ENCODE measurements at regions not wholly inside any gene's neighbourhood (a gene's known extent, or its start where the extent isn't known, plus 50 kb on each side); places are given as distances from the start of the nearest gene placed in this dataset.

DNA sequence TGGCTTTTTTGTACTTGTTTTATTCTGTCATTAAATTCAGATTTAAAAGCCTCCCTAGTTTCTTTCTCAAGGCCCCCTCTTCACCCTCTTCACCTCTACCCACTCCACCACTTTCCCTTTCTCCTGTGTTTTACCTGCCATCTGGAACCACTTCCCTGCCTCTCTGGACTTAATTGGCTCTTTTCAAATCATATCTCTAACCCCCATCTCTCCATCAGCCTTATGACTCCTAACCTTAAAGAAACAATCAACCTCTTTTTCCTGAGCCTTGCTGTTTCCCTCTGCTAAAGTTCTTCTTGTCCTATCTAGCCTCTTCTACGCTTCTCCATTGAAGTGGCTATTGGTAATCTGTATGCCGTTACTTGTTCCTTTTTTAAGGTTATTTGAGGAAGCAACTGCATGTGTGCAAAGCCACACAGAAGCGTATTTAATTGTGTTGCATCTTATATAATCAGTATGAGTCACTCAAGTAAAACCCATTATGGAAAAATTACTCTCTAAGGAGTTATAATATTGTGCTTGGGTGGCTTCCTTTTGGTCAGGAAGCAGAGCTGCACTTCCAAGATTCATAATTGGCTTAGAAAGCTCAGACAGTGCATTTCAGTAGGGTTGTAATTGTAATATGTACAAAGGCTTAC lies 653.6 kb upstream of the ITGA1 start:
- no peak for ATAC-seq (ENCODE audit: poor library complexity)
- intact Hi-C loops (cut with DNase I, micrococcal nuclease): no loop called here
- Mint-ChIP-seq H3K36me3 (ENCODE audit: low read depth) (no peaks in the 10 kb centered on the region), H3K4me3 (no peak overlapping the region), H3K27me3 (no peaks in the 10 kb centered on the region), H3K4me1 (ENCODE audit: low read depth) (no peaks in the 10 kb centered on the region), H3K27ac (no peak overlapping the region), H3K9me3 (no peaks in the 10 kb centered on the region)
- no peak for DNase-seq
- no peaks in the 10 kb centered on the region for H3K36me3 ChIP-seq (ENCODE audit: insufficient read depth, low read length)
- H3K9me3 ChIP-seq (ENCODE audit: control insufficient read depth in 1 of 2, insufficient read depth in 1 of 2, low read length in 2 of 2): peaks cover 0 to 8% of the 10 kb centered on the region in 2 experiments
- H3K27me3 ChIP-seq (ENCODE audit: control insufficient read depth in 1 of 2, insufficient read depth in 2 of 2, low read length in 2 of 2): no peaks in the 10 kb centered on the region
- TF ChIP-seq, protein P1, sequence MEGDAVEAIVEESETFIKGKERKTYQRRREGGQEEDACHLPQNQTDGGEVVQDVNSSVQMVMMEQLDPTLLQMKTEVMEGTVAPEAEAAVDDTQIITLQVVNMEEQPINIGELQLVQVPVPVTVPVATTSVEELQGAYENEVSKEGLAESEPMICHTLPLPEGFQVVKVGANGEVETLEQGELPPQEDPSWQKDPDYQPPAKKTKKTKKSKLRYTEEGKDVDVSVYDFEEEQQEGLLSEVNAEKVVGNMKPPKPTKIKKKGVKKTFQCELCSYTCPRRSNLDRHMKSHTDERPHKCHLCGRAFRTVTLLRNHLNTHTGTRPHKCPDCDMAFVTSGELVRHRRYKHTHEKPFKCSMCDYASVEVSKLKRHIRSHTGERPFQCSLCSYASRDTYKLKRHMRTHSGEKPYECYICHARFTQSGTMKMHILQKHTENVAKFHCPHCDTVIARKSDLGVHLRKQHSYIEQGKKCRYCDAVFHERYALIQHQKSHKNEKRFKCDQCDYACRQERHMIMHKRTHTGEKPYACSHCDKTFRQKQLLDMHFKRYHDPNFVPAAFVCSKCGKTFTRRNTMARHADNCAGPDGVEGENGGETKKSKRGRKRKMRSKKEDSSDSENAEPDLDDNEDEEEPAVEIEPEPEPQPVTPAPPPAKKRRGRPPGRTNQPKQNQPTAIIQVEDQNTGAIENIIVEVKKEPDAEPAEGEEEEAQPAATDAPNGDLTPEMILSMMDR (IDR thresholded peaks at IDR 0.05): no peak
- CTCF ChIA-PET: no interaction called here
- H3K27ac ChIP-seq (ENCODE audit: low read depth in 1 of 2, low read length in 2 of 2): no peak overlapping the region
- H3K4me3 ChIP-seq (ENCODE audit: low read length): no peak overlapping the region
- no peaks in the 10 kb centered on the region for H3K4me1 ChIP-seq (ENCODE audit: insufficient read depth, low read length)
- POLR2A ChIA-PET: no interaction called here

DNA sequence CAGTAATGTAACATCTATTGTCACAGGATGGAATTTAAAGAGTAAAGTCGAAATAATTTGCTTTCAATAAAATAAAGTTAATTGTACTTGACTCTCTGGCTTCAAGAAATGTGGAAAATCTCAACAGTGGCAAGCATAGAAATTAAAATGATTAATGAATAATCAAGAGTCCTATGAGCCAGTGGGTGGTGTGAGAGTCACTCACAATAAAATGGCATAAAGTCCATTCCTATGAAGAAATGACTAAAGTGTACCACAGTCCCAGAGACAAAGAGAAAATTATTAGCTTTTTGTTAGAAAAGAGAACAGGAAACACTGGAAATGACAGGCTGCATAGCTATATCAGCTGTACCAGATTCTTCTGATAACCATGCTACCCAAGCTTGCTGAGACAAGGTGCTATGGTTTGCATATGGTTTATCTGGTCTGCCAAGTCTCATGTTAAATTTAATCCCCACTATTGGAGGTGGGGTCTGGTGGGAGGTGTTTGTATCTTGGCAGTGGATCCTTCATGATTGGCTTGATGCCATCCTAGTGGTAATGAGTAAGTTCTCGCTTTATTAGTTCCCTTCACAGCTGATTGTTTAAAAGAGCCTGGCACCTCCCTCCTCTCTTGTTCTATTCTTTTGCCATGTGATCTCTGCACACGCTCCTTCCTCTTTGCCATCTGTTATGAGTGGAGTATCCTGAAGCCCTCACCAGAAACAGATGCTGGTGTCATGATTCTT lies 647.7 kb upstream of the ITGA1 start:
- H3K9me3 Mint-ChIP-seq: peaks cover 3% of the 10 kb centered on the region
- intact Hi-C loops (cut with DNase I, micrococcal nuclease): no loop called here
- H3K36me3 ChIP-seq (ENCODE audit: insufficient read depth, low read length): no peaks in the 10 kb centered on the region
- no peaks in the 10 kb centered on the region for H3K27me3 ChIP-seq (ENCODE audit: control insufficient read depth in 1 of 2, insufficient read depth in 2 of 2, low read length in 2 of 2)
- H3K27ac Mint-ChIP-seq: no peak overlapping the region
- no peaks in the 10 kb centered on the region for H3K4me1 Mint-ChIP-seq (ENCODE audit: low read depth)
- H3K36me3 Mint-ChIP-seq (ENCODE audit: low read depth): no peaks in the 10 kb centered on the region
- TF ChIP-seq, protein P1 (IDR thresholded peaks at IDR 0.05): no peak
- H3K4me1 ChIP-seq (ENCODE audit: insufficient read depth, low read length): no peaks in the 10 kb centered on the region
- no peak overlapping the region for H3K4me3 Mint-ChIP-seq
- DNase-seq (no peak), ATAC-seq (ENCODE audit: poor library complexity) (no peak)
- H3K27ac ChIP-seq (ENCODE audit: low read depth in 1 of 2, low read length in 2 of 2): no peak overlapping the region
- POLR2A ChIA-PET: no interaction called here
- H3K4me3 ChIP-seq (ENCODE audit: low read length): no peak overlapping the region
- CTCF ChIA-PET: no interaction called here
- no peaks in the 10 kb centered on the region for H3K27me3 Mint-ChIP-seq
- H3K9me3 ChIP-seq (ENCODE audit: control insufficient read depth in 1 of 2, insufficient read depth in 1 of 2, low read length in 2 of 2): peaks cover 0 to 6% of the 10 kb centered on the region in 2 experiments

DNA sequence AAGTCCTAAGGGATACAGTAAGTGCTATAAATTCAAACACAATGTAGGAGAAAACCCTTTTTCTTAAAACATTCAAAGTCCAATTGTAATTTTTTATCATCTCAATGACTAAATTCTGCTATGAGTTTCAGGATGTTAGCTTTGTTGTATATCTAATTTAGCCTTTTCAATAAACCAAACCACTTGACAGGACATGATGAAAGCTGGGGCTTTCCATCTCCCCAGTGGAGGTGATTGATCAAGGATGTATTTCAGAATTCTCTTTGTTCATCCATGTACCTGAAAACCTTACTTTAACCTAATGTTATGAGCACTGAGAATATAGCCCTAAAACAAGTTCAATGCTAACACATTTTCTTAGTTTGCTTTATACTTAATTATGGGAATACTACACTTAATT lies 639.0 kb upstream of the ITGA1 start:
- Mint-ChIP-seq H3K9me3 (no peaks in the 10 kb centered on the region), H3K27ac (no peak overlapping the region), H3K27me3 (no peaks in the 10 kb centered on the region), H3K4me1 (ENCODE audit: low read depth) (no peaks in the 10 kb centered on the region), H3K36me3 (ENCODE audit: low read depth) (no peaks in the 10 kb centered on the region), H3K4me3 (no peak overlapping the region)
- ATAC-seq (ENCODE audit: poor library complexity) (no peak), DNase-seq (no peak)
- H3K9me3 ChIP-seq (ENCODE audit: control insufficient read depth in 1 of 2, insufficient read depth in 1 of 2, low read length in 2 of 2): no peaks in the 10 kb centered on the region
- TF ChIP-seq, protein P1 (IDR thresholded peaks at IDR 0.05): no peak
- intact Hi-C loops (cut with DNase I, micrococcal nuclease): loop anchor here in 1 of 2 experiments (2.0 kb wide), 1 partner anchor 20 kb away; no protein-coding TSS in a partner anchor
- no peaks in the 10 kb centered on the region for H3K27me3 ChIP-seq (ENCODE audit: control insufficient read depth in 1 of 2, insufficient read depth in 2 of 2, low read length in 2 of 2)
- ChIA-PET CTCF (no interaction called here), POLR2A (no interaction called here)
- no peaks in the 10 kb centered on the region for H3K4me1 ChIP-seq (ENCODE audit: insufficient read depth, low read length)
- no peak overlapping the region for H3K27ac ChIP-seq (ENCODE audit: low read depth in 1 of 2, low read length in 2 of 2)
- H3K36me3 ChIP-seq (ENCODE audit: insufficient read depth, low read length): no peaks in the 10 kb centered on the region
- no peak overlapping the region for H3K4me3 ChIP-seq (ENCODE audit: low read length)
